ENCODE measurements at regions not wholly inside any gene's neighbourhood (a gene's known extent, or its start where the extent isn't known, plus 50 kb on each side); places are given as distances from the start of the nearest gene placed in this dataset.

DNA sequence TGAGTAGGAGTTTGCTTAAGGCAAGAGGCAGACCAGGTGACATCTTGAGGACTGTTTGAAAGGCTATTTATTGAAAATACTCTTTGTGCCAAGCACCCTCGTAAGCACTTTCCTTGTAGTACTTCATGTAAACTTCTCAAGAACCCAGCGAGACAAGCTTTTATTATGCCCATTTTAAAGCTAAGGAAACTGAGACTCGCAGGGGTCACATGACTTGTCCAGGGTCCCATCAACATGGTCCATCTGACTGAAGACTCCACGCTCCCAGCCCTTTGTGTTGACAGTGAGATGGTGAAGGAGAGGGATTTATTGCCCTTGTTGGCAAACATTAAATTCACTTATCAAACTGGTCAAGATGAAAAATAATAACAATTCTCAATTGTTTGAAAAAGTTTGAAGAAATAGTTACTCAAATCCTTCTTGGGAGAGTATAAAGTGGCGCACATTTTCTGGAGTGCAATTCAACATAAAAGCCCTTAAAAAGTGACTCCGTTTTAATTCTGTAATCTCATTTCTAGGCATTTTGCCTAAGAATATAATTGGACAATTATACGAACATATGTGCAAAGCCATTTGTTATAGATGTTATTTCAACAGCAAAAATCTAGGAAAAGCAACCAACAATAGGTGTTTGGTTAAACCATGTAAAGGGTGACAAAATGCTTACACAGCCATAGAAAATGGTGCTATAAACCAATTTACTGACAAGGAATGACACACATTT, 270.5 kb upstream of the NCKAP5 start:
- no TSS peak for BruUV-seq (replicated peaks)
- CTCF ChIA-PET = no interaction called here
- H3K36me3 Mint-ChIP-seq (ENCODE audit: insufficient read depth, unreplicated experiment) = no peaks in the 10 kb centered on the region
- H3K9me3 Mint-ChIP-seq (ENCODE audit: unreplicated experiment) = no peaks in the 10 kb centered on the region
- H3K27ac Mint-ChIP-seq (ENCODE audit: low read depth, unreplicated experiment) = no peak overlapping the region
- H3K27me3 Mint-ChIP-seq (ENCODE audit: insufficient read depth, unreplicated experiment) = no peaks in the 10 kb centered on the region
- no peak for DNase-seq (ENCODE audit: unreplicated experiment)
- POLR2A ChIA-PET = no interaction called here
- peaks cover 10% of the 10 kb centered on the region for H3K4me1 Mint-ChIP-seq (ENCODE audit: insufficient read depth, unreplicated experiment)
- intact Hi-C loops (cut with micrococcal nuclease) = no loop called here
- TF ChIP-seq, protein P1, sequence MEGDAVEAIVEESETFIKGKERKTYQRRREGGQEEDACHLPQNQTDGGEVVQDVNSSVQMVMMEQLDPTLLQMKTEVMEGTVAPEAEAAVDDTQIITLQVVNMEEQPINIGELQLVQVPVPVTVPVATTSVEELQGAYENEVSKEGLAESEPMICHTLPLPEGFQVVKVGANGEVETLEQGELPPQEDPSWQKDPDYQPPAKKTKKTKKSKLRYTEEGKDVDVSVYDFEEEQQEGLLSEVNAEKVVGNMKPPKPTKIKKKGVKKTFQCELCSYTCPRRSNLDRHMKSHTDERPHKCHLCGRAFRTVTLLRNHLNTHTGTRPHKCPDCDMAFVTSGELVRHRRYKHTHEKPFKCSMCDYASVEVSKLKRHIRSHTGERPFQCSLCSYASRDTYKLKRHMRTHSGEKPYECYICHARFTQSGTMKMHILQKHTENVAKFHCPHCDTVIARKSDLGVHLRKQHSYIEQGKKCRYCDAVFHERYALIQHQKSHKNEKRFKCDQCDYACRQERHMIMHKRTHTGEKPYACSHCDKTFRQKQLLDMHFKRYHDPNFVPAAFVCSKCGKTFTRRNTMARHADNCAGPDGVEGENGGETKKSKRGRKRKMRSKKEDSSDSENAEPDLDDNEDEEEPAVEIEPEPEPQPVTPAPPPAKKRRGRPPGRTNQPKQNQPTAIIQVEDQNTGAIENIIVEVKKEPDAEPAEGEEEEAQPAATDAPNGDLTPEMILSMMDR (IDR thresholded peaks at IDR 0.05; ENCODE audit: unreplicated experiment) = no peak
- H3K4me3 Mint-ChIP-seq (ENCODE audit: unreplicated experiment) = no peak overlapping the region

- intact Hi-C loops (cut with micrococcal nuclease) = loop anchor here (5.0 kb wide), 3 partner anchors 667 to 1572 kb away; no protein-coding TSS in a partner anchor
- H3K36me3 Mint-ChIP-seq (ENCODE audit: insufficient read depth, unreplicated experiment) = no peaks in the 10 kb centered on the region
Measured at GRCh38 chr2:133839677-133840076, 271.4 kb upstream of the NCKAP5 start.

DNA sequence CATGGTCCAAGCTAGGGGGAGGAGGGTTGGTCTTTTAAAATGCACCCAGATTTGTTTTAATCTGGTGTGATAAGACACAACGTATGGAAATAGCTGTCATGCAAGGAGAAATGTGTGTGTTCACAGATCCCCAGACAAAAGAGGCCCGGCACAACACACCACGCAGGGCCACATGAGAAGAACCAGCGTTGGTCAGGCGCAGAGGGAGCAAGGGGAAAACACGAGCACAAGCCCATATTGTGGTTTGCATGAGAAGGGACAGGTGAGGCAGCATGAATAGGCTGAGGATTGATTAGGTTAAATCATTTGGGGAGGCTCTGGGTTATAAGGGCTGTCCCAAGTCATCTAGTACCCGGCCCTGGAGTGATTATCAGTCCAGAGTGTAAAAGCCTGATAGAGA, 272.5 kb upstream of the NCKAP5 start:
- no TSS peak for BruUV-seq (replicated peaks)
- DNase-seq (ENCODE audit: unreplicated experiment) = no peak
- Mint-ChIP-seq H3K4me1 (ENCODE audit: insufficient read depth, unreplicated experiment) (peaks cover 15% of the 10 kb centered on the region), H3K36me3 (ENCODE audit: insufficient read depth, unreplicated experiment) (no peaks in the 10 kb centered on the region), H3K9me3 (ENCODE audit: unreplicated experiment) (no peaks in the 10 kb centered on the region), H3K27ac (ENCODE audit: low read depth, unreplicated experiment) (no peak overlapping the region), H3K4me3 (ENCODE audit: unreplicated experiment) (no peak overlapping the region), H3K27me3 (ENCODE audit: insufficient read depth, unreplicated experiment) (no peaks in the 10 kb centered on the region)
- intact Hi-C loops (cut with micrococcal nuclease) = loop anchor here (5.0 kb wide), 3 partner anchors 668 to 1573 kb away; no protein-coding TSS in a partner anchor
- POLR2A ChIA-PET = no interaction called here
- TF ChIP-seq, protein P1 (IDR thresholded peaks at IDR 0.05; ENCODE audit: unreplicated experiment) = no peak
- CTCF ChIA-PET = interaction anchor here (0.6 to 5.6 kb wide), 5 partner anchors 7 to 465 kb away, joined by 3 to 51 read pairs (median 3); no protein-coding TSS in a partner anchor

More at GRCh38 chr2:133839677-133840076, 271.4 kb upstream of the NCKAP5 start:
- Mint-ChIP-seq H3K27ac (ENCODE audit: low read depth, unreplicated experiment) (no peak overlapping the region), H3K9me3 (ENCODE audit: unreplicated experiment) (no peaks in the 10 kb centered on the region), H3K4me1 (ENCODE audit: insufficient read depth, unreplicated experiment) (peaks cover 15% of the 10 kb centered on the region), H3K4me3 (ENCODE audit: unreplicated experiment) (no peak overlapping the region), H3K27me3 (ENCODE audit: insufficient read depth, unreplicated experiment) (no peaks in the 10 kb centered on the region)
- DNase-seq (ENCODE audit: unreplicated experiment) = no peak
- TF ChIP-seq, protein P1 (IDR thresholded peaks at IDR 0.05; ENCODE audit: unreplicated experiment) = no peak
- ChIA-PET CTCF (interaction anchor here (0.7 kb wide), 1 partner anchor 279 kb away, joined by 3 read pairs; no protein-coding TSS in a partner anchor), POLR2A (no interaction called here)
- no TSS peak for BruUV-seq (replicated peaks)

DNA sequence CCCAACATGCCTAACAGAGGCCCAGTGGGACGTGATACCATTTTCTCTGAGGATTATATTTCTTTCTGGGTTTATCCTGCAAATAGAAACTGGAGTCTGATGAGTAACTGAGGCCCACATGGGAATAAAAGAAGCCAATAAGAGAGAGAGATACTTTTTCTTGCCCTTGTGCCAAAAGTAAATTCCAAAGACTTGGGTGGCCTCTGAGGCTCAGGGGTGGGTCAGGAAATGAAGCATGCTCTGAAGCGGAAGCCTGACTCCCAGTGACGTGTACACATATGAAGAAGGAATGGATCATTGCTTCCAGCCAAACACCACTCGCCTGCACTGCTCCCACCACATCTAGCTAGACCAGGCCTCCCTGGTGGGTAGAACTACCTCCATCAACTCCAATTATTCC, 273.6 kb upstream of the NCKAP5 start:
- intact Hi-C loops (cut with micrococcal nuclease) = loop anchor here (5.0 kb wide), 3 partner anchors 670 to 1575 kb away; no protein-coding TSS in a partner anchor
- Mint-ChIP-seq H3K36me3 (ENCODE audit: insufficient read depth, unreplicated experiment) (no peaks in the 10 kb centered on the region), H3K4me1 (ENCODE audit: insufficient read depth, unreplicated experiment) (peaks cover 15% of the 10 kb centered on the region), H3K27ac (ENCODE audit: low read depth, unreplicated experiment) (peak overlapping the region; percentile 44), H3K9me3 (ENCODE audit: unreplicated experiment) (no peaks in the 10 kb centered on the region), H3K4me3 (ENCODE audit: unreplicated experiment) (no peak overlapping the region), H3K27me3 (ENCODE audit: insufficient read depth, unreplicated experiment) (no peaks in the 10 kb centered on the region)
- DNase-seq (ENCODE audit: unreplicated experiment) = peak; percentile 76
- BruUV-seq (replicated peaks) = no TSS peak
- POLR2A ChIA-PET = no interaction called here
- TF ChIP-seq, protein P1 (IDR thresholded peaks at IDR 0.05; ENCODE audit: unreplicated experiment) = no peak
- CTCF ChIA-PET = interaction anchor here (0.7 to 5.6 kb wide), 2 partner anchors 9 to 1574 kb away, joined by 3 to 51 read pairs; no protein-coding TSS in a partner anchor
